ENCODE measurements at regions not wholly inside any gene's neighbourhood (a gene's known extent, or its start where the extent isn't known, plus 50 kb on each side); places are given as distances from the start of the nearest gene placed in this dataset.

DNA sequence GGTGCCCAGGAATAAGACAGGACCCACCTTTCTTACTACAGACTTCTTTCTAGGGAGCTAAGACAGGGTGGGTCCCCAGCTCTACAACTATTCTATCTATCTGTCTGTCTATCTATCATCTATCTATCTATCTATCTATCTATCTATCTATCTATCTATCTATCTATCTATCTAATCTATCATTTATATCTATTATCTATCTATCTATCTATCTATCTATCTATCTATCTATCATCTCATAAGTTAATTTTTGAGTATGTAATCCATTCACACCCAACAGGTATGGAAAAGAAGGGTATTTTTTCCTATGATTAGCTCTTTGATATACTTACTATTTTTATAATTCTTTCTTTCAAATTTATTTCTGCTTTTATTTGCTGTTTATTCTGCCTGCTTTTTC, 55.9 kb downstream of the BAMBI start:
- H3K9me3 ChIP-seq (ENCODE audit: insufficient read depth, low read length): peaks cover 13% of the 10 kb centered on the region
- peaks cover 4% of the 10 kb centered on the region for H3K4me1 ChIP-seq (ENCODE audit: insufficient read depth, insufficient read length)
- no peak overlapping the region for H3K9ac ChIP-seq (ENCODE audit: insufficient read length, low read depth)
- TF ChIP-seq SUZ12 (IDR thresholded peaks at IDR 0.05; ENCODE audit: extremely low read depth, insufficient read depth, insufficient read length): no peak
- TF ChIP-seq ZNF274 (IDR thresholded peaks at IDR 0.05; ENCODE audit: low read depth, low read length): no peak
- no peak overlapping the region for H3K4me3 ChIP-seq (ENCODE audit: insufficient read length, low read depth)
- H3K36me3 ChIP-seq (ENCODE audit: insufficient read depth, insufficient read length, low read length): no peaks in the 10 kb centered on the region
- H3K27me3 ChIP-seq (ENCODE audit: insufficient read depth, insufficient read length): no peaks in the 10 kb centered on the region
- DNase-seq (ENCODE audit: low read depth, low spot score): no peak

DNA sequence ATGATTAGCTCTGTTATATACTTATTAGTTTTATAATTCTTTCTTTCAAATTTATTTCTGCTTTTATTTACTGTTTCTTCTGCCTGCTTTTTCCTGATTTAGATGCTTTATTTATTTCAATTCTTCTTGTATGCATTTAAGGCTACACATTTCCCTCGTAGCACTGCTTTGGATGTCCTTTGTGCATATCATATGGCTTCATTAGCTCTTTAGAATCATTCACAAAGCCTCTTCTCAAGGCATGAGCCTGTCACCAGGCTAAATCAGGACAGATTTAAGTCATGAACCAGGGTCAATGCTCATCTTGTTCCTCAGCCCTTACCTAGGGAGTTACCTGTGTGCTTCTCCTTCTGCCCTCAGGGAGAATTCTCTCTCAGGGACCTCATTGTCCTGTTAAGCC, 56.3 kb downstream of the BAMBI start:
- Histone ChIP-seq H3K27me3 (ENCODE audit: insufficient read depth, insufficient read length) (no peaks in the 10 kb centered on the region), H3K9me3 (ENCODE audit: insufficient read depth, low read length) (peaks cover 13% of the 10 kb centered on the region), H3K9ac (ENCODE audit: insufficient read length, low read depth) (no peak overlapping the region), H3K4me3 (ENCODE audit: insufficient read length, low read depth) (no peak overlapping the region), H3K36me3 (ENCODE audit: insufficient read depth, insufficient read length, low read length) (no peaks in the 10 kb centered on the region), H3K4me1 (ENCODE audit: insufficient read depth, insufficient read length) (peaks cover 4% of the 10 kb centered on the region)
- no peak for DNase-seq (ENCODE audit: low read depth, low spot score)
- TF ChIP-seq SUZ12 (IDR thresholded peaks at IDR 0.05; ENCODE audit: extremely low read depth, insufficient read depth, insufficient read length) (no peak), YY1 (IDR thresholded peaks at IDR 0.05; ENCODE audit: insufficient read depth, insufficient read length) (no peak), ZNF274 (IDR thresholded peaks at IDR 0.05; ENCODE audit: low read depth, low read length) (no peak)

DNA sequence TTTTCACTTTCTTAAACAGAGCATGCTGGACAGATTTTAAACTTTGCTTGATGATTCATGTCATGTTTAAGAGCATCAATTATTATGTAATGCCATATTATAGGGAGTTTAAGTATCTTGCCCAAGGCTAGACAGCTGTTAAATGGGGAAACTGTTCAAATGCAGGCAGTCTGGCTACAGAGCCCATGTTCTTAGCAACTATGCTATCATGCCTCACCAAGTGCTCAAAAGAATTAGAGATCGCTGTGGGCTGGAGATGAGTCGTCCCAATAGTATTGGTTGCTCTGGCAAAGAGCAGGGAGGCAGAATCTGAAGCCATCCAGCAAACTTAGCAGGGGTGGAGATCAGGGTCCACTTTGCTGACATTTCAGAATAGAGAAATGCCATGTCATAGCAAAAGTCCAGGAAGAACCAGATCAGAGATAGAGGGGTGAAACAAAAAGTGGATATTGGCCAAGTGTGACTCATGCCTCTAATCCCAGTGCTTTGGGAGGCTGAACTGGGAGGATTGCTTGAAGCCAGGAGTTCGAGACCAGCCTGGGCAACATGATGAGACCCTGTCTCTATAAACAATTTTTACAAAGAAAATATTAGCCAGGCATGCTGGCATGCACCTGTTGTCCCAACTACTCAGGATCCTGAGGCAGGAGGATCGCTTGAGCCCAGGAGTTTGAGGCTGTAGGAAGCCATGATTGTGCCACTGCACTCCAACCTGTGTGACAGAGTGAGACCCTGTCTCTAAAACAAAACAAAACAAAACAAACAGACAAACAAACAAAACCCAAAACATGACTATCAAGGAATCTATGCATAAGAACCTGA, 57.8 kb downstream of the BAMBI start:
- DNase-seq (ENCODE audit: low read depth, low spot score): peak; percentile 22
- Histone ChIP-seq H3K9me3 (ENCODE audit: insufficient read depth, low read length) (peaks cover 13% of the 10 kb centered on the region), H3K27me3 (ENCODE audit: insufficient read depth, insufficient read length) (no peaks in the 10 kb centered on the region), H3K9ac (ENCODE audit: insufficient read length, low read depth) (no peak overlapping the region), H3K4me1 (ENCODE audit: insufficient read depth, insufficient read length) (peaks cover 4% of the 10 kb centered on the region), H3K36me3 (ENCODE audit: insufficient read depth, insufficient read length, low read length) (no peaks in the 10 kb centered on the region), H3K4me3 (ENCODE audit: insufficient read length, low read depth) (no peak overlapping the region)
- TF ChIP-seq ZNF274 (IDR thresholded peaks at IDR 0.05; ENCODE audit: low read depth, low read length) (no peak), SUZ12 (IDR thresholded peaks at IDR 0.05; ENCODE audit: extremely low read depth, insufficient read depth, insufficient read length) (no peak), YY1 (IDR thresholded peaks at IDR 0.05; ENCODE audit: insufficient read depth, insufficient read length) (no peak)

DNA sequence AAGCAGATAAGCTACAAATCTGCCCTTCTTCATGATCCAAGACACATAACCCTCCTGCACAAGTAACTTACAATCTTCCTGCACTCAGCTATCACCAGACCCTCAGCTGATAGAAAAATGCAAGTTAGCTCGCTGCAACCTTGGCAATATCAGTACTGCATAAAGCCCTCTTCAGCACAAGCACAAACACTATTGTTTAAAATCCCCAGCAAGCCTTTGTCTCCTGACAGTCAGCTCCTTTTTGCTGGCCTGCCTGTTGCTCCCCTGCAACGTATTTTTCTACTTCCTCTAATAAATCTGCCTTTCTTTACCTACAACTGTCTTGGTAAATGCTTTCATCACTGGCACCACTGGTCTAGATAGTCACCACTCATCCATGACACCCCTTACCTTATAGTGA, 59.8 kb downstream of the BAMBI start:
- no peak overlapping the region for H3K9ac ChIP-seq (ENCODE audit: insufficient read length, low read depth)
- H3K36me3 ChIP-seq (ENCODE audit: insufficient read depth, insufficient read length, low read length): no peaks in the 10 kb centered on the region
- no peak overlapping the region for H3K4me3 ChIP-seq (ENCODE audit: insufficient read length, low read depth)
- no peak for DNase-seq (ENCODE audit: low read depth, low spot score)
- H3K4me1 ChIP-seq (ENCODE audit: insufficient read depth, insufficient read length): peaks cover 3% of the 10 kb centered on the region
- TF ChIP-seq YY1 (IDR thresholded peaks at IDR 0.05; ENCODE audit: insufficient read depth, insufficient read length) (no peak), ZNF274 (IDR thresholded peaks at IDR 0.05; ENCODE audit: low read depth, low read length) (no peak), SUZ12 (IDR thresholded peaks at IDR 0.05; ENCODE audit: extremely low read depth, insufficient read depth, insufficient read length) (no peak)
- H3K9me3 ChIP-seq (ENCODE audit: insufficient read depth, low read length): peaks cover 13% of the 10 kb centered on the region
- no peaks in the 10 kb centered on the region for H3K27me3 ChIP-seq (ENCODE audit: insufficient read depth, insufficient read length)

DNA sequence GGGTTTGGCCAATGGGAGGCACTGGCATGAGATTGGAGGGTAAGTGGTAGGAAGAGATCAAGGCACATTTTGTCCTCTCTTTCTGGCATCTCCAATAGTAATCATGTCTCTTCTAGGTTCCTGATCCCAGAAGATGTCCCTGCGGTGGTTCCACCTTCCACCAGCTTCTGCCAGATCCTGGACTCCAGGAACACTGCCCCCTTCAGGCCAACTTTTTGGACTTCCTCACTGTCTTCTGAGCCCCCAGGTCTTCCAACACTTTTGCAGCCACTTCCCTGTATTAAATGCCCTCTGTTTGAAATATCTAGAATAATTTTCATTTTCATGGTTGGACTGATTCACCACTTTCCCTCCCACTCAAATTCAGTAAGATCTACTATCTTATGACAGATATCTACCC, 60.9 kb downstream of the BAMBI start:
- Histone ChIP-seq H3K36me3 (ENCODE audit: insufficient read depth, insufficient read length, low read length) (no peaks in the 10 kb centered on the region), H3K27me3 (ENCODE audit: insufficient read depth, insufficient read length) (no peaks in the 10 kb centered on the region), H3K4me1 (ENCODE audit: insufficient read depth, insufficient read length) (no peaks in the 10 kb centered on the region), H3K4me3 (ENCODE audit: insufficient read length, low read depth) (no peak overlapping the region), H3K9me3 (ENCODE audit: insufficient read depth, low read length) (peaks cover 9% of the 10 kb centered on the region), H3K9ac (ENCODE audit: insufficient read length, low read depth) (no peak overlapping the region)
- peak; percentile 23 for DNase-seq (ENCODE audit: low read depth, low spot score)
- no peak for TF ChIP-seq SUZ12 (IDR thresholded peaks at IDR 0.05; ENCODE audit: extremely low read depth, insufficient read depth, insufficient read length)
- TF ChIP-seq ZNF274 (IDR thresholded peaks at IDR 0.05; ENCODE audit: low read depth, low read length): no peak
- no peak for TF ChIP-seq YY1 (IDR thresholded peaks at IDR 0.05; ENCODE audit: insufficient read depth, insufficient read length)

DNA sequence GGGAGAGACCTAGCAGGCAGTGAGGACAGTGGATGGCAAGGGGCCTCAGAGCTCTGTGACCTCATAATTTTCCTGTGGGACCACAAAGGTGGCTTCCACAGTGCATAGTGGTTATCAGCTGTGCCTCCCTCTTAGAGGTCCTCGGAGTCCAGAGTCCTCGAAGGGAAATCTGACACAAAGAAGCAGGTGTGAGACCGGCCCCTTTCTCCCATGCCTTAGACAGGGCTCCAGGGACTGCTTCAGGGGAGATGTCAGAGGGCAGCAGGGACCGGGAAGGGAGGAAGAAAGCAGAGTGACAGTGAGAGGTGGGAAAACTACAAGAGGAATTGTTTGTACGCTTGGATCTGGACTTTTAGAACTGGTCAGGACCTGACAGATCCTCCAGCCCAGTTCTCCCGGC, 66.3 kb downstream of the BAMBI start:
- no peak overlapping the region for H3K4me3 ChIP-seq (ENCODE audit: insufficient read length, low read depth)
- peaks cover 6% of the 10 kb centered on the region for H3K4me1 ChIP-seq (ENCODE audit: insufficient read depth, insufficient read length)
- DNase-seq (ENCODE audit: low read depth, low spot score): no peak
- H3K9ac ChIP-seq (ENCODE audit: insufficient read length, low read depth): no peak overlapping the region
- no peaks in the 10 kb centered on the region for H3K36me3 ChIP-seq (ENCODE audit: insufficient read depth, insufficient read length, low read length)
- H3K27me3 ChIP-seq (ENCODE audit: insufficient read depth, insufficient read length): no peaks in the 10 kb centered on the region
- no peak for TF ChIP-seq YY1 (IDR thresholded peaks at IDR 0.05; ENCODE audit: insufficient read depth, insufficient read length)
- TF ChIP-seq ZNF274 (IDR thresholded peaks at IDR 0.05; ENCODE audit: low read depth, low read length): no peak
- TF ChIP-seq SUZ12 (IDR thresholded peaks at IDR 0.05; ENCODE audit: extremely low read depth, insufficient read depth, insufficient read length): no peak
- H3K9me3 ChIP-seq (ENCODE audit: insufficient read depth, low read length): no peaks in the 10 kb centered on the region; the same call in 1 of the 2 replicates

DNA sequence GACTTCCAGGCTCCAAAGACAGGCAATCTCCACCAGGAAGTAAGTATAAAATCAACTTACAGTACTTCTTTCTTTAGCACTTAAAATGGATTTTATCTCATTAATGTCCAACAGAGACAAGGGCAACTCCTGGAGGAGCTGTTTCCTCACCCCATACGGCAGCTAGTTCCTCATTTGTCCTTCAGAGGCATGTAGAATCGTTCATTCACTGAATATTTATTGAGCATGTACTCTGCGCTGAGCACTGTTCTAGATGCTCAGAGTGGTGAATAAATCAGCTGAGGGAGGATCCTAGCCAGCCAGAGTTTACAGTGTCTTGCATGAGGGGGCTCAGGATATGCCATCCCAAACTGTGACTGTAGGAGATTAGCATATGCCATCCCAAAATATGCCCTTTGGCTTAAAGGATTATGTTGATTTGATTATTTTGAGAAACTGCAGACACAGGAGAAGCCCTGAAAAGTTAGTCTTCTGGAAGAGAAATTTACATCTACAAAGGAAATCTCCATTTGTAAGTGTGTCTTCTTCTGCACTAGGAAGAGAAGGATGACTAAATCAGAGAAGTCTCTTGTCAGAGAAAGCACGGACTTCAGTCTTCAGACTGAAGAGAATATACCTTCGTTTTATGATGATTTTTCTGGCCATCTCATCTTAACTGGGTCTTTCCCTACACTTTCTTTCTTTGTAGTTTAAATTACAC, 66.9 kb downstream of the BAMBI start:
- H3K9ac ChIP-seq (ENCODE audit: insufficient read length, low read depth): no peak overlapping the region
- H3K4me3 ChIP-seq (ENCODE audit: insufficient read length, low read depth): no peak overlapping the region
- no peaks in the 10 kb centered on the region; the same call in 1 of the 2 replicates for H3K9me3 ChIP-seq (ENCODE audit: insufficient read depth, low read length)
- H3K36me3 ChIP-seq (ENCODE audit: insufficient read depth, insufficient read length, low read length): no peaks in the 10 kb centered on the region
- H3K27me3 ChIP-seq (ENCODE audit: insufficient read depth, insufficient read length): no peaks in the 10 kb centered on the region
- TF ChIP-seq YY1 (IDR thresholded peaks at IDR 0.05; ENCODE audit: insufficient read depth, insufficient read length): no peak
- no peak for TF ChIP-seq ZNF274 (IDR thresholded peaks at IDR 0.05; ENCODE audit: low read depth, low read length)
- DNase-seq (ENCODE audit: low read depth, low spot score): no peak
- H3K4me1 ChIP-seq (ENCODE audit: insufficient read depth, insufficient read length): peaks cover 6% of the 10 kb centered on the region
